Lower leg skin (tissue), 4 donors: ENCODE measurements at regions not wholly inside any gene's neighbourhood (a gene's known extent, or its start where the extent isn't known, plus 50 kb on each side); places are given as distances from the start of the nearest gene placed in this dataset.

ENCODE experiments used
- DNase-seq, 2 donors: peaks; one replicate each; pipeline ENCODE4 v3.0.0-alpha.2; 2019; ENCODE audit warnings: low spot score in 2 of 2
- H3K4me3 ChIP-seq: fragments of 200-600 bp; sonication (generic); 2 replicates; pipeline ENCODE4 v1.5.1; 2017; ENCODE audit warnings: mild to moderate bottlenecking, low read depth; ENCODE audit not compliant: poor library complexity, severe bottlenecking
- POLR2A ChIP-seq, 2 donors: fragments of 450-650 bp; IDR thresholded peaks; one replicate each; pipeline ENCODE4 v1.6.1; 2016 to 2017; ENCODE audit warnings: antibody characterized with exemption in 2 of 2, mild to moderate bottlenecking in 1 of 2, moderate library complexity in 1 of 2
- WGBS, 2 donors: methylation state at CpG; one replicate each; pipeline ENCODE4 v1.1.5; 2018; 5-methylcytosine and 5-hydroxymethylcytosine counted together
- intact Hi-C: fragments of 100-400 bp; cut with DNase I; formaldehyde crosslinking; loops from one replicate; pipeline ENCODE4 v1.15.0; 2023; ENCODE audit warnings: low total_unique reads
- TF ChIP-seq, protein P1 (sequence below), 3 donors: fragments of 450-650 bp; IDR thresholded peaks; one replicate each; pipeline ENCODE4 v1.5.1; 2016; ENCODE audit warnings: antibody characterized with exemption in 3 of 3, mild to moderate bottlenecking in 3 of 3, moderate library complexity in 2 of 3

- WGBS, 2 donors, result 55 to 62% methylated on average over 3 of the region's 3 CpGs
- H3K4me3 ChIP-seq, result no peak overlapping the region
- intact Hi-C loops, result no loop called here
- no peak for DNase-seq
- TF ChIP-seq, protein P1, sequence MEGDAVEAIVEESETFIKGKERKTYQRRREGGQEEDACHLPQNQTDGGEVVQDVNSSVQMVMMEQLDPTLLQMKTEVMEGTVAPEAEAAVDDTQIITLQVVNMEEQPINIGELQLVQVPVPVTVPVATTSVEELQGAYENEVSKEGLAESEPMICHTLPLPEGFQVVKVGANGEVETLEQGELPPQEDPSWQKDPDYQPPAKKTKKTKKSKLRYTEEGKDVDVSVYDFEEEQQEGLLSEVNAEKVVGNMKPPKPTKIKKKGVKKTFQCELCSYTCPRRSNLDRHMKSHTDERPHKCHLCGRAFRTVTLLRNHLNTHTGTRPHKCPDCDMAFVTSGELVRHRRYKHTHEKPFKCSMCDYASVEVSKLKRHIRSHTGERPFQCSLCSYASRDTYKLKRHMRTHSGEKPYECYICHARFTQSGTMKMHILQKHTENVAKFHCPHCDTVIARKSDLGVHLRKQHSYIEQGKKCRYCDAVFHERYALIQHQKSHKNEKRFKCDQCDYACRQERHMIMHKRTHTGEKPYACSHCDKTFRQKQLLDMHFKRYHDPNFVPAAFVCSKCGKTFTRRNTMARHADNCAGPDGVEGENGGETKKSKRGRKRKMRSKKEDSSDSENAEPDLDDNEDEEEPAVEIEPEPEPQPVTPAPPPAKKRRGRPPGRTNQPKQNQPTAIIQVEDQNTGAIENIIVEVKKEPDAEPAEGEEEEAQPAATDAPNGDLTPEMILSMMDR (IDR thresholded peaks at IDR 0.05), result no peak
- no peak for TF ChIP-seq POLR2A (IDR thresholded peaks at IDR 0.05)
These were observed 110.6 kb upstream of the C1QTNF7 start for GRCh38 chr4:15317246-15317645.

DNA sequence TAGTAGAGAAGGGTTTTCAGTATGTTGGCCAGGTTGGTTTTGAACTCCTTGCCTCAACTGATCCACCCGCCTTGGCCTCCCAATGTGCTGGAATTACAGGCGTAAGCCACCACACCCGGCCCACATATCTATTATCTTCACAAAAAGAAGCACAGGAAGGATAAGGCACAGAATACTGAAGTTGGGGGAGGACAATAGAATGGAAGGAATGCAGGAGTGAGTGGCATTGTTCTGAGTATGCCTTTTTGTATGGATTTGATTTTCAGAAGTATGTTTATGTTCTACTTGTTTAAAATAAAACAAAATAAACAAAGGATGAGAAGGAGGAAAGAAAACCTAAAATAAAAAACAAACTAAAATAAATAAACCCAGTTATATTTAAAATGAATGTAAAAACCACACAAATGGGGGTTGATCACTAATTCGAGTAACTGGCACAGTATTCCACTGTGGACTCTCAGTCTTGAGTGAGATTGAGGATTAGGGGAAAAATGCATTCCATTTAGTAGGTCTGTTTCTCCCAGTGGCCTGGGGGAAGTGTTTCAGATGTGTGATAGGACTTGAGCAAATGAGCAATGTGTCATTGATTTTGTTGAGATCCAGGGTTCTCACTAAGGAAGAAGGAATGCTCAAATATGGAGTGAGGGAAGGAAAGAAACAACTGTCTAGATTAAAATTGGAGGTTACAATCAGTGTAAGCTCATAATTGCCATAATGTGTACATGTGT lies 109.0 kb upstream of the C1QTNF7 start:
- no peak overlapping the region for H3K4me3 ChIP-seq
- intact Hi-C loops, result no loop called here
- 90 to 91% methylated on average over 4 of the region's 4 CpGs for WGBS, 2 donors
- TF ChIP-seq POLR2A (IDR thresholded peaks at IDR 0.05), result no peak
- TF ChIP-seq, protein P1 (IDR thresholded peaks at IDR 0.05), result no peak
- no peak for DNase-seq

DNA sequence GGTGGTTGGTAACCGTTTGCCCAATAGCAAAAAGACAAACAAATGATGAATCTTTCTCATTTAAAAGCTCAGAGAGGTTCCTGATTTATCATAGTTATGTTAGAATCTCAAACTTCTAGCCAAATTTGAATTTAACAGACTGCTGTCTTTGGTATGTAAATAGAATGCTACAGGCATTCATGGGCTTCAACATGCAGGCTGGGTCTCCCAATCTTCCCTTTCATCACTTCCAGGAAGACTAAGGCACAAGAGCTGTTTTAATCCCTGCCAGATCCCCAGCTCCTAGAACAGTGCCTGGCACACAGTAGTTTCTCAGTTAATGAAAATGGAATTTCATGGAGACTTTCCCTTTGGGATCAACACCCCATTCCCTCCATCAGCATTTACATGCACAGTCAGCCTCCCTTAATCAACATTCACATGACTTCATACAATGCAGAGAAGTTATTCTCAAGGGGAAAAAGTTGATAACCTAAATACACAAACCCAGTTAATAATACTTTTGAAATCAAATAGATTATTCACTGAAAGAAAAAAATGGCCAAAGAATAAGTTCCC lies 107.6 kb upstream of the C1QTNF7 start:
- 62% methylated on average over 1 of the region's 1 CpG for WGBS, 2 donors
- intact Hi-C loops, result no loop called here
- no peak overlapping the region for H3K4me3 ChIP-seq
- no peak for DNase-seq
- TF ChIP-seq POLR2A (IDR thresholded peaks at IDR 0.05), result no peak
- TF ChIP-seq, protein P1 (IDR thresholded peaks at IDR 0.05), result no peak

DNA sequence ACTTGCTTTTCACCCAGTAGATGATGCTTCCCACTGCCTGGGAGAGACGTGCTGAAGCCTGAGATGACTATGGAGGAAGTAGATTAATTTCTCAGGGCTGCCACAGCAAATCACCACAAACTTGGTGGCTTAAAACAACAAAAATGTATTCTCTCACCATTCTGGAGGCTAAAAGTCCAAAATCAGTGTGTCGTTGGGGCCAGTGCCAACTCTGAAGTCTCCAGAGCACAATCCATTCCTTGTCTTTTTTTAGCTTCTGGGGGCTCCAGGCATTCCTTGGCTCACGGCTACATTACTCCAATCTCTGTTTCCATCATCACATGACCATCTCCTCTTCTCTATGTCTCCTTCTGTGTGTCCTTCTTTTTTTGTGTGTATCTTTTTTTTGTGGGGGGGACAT lies 105.8 kb upstream of the C1QTNF7 start:
- intact Hi-C loops, result no loop called here
- no peak for TF ChIP-seq POLR2A (IDR thresholded peaks at IDR 0.05)
- TF ChIP-seq, protein P1 (IDR thresholded peaks at IDR 0.05), result no peak
- WGBS, 2 donors, result 29 to 41% methylated on average over 3 of the region's 3 CpGs
- H3K4me3 ChIP-seq, result no peak overlapping the region
- no peak for DNase-seq

GRCh38 chr4:15325987-15326386 lies 101.8 kb upstream of the C1QTNF7 start:
- intact Hi-C loops, result no loop called here
- WGBS, 2 donors, result 59 to 63% methylated on average over 5 of the region's 5 CpGs
- TF ChIP-seq POLR2A (IDR thresholded peaks at IDR 0.05), result no peak
- TF ChIP-seq, protein P1 (IDR thresholded peaks at IDR 0.05), result no peak
- H3K4me3 ChIP-seq, result no peak overlapping the region
- DNase-seq, result no peak
